Central memory CD8-positive, alpha-beta T cell (primary cell): ENCODE measurements at regions not wholly inside any gene's neighbourhood (a gene's known extent, or its start where the extent isn't known, plus 50 kb on each side); places are given as distances from the start of the nearest gene placed in this dataset.
"Not testable (repeated sequence)": the region's sequence is repeated elsewhere in the genome, so short reads cannot be mapped to it uniquely, and the experiment has no call there.

Source experiments
- ATAC-seq: fragments of 150-1000 bp; cut with Tn5 transposase; replicated peaks from 2 replicates; pipeline ENCODE4 v1.10.0; 2022; ENCODE audit warnings: mild to moderate bottlenecking, moderate FRiP score, moderate number of reproducible peaks; ENCODE audit not compliant: poor library complexity, severe bottlenecking; ENCODE audit errors: extremely low read depth
- DNase-seq, 2 donors: peaks; one replicate each; pipeline ENCODE4 v3.0.0; 2021; ENCODE audit warnings: low spot score in 2 of 2
- H3K27ac Mint-ChIP-seq: one replicate; pipeline ENCODE4 v1.8.0; 2022; ENCODE audit warnings: low read depth, mild to moderate bottlenecking, moderate library complexity, mixed read lengths
- H3K27me3 Mint-ChIP-seq: one replicate; pipeline ENCODE4 v1.8.0; 2022; ENCODE audit warnings: mixed read lengths
- H3K36me3 Mint-ChIP-seq: one replicate; pipeline ENCODE4 v1.8.0; 2022; ENCODE audit warnings: mild to moderate bottlenecking, moderate library complexity, mixed read lengths; ENCODE audit not compliant: insufficient read depth
- H3K4me1 Mint-ChIP-seq: one replicate; pipeline ENCODE4 v1.8.0; 2022; ENCODE audit warnings: mixed read lengths
- H3K4me3 Mint-ChIP-seq: one replicate; pipeline ENCODE4 v1.8.0; 2022; ENCODE audit warnings: mild to moderate bottlenecking, moderate library complexity, mixed read lengths
- H3K9me3 Mint-ChIP-seq: one replicate; pipeline ENCODE4 v1.8.0; 2022; ENCODE audit warnings: mixed read lengths

- not testable (repeated sequence) for H3K27ac Mint-ChIP-seq, DNase-seq, H3K36me3 Mint-ChIP-seq, ATAC-seq, H3K4me1 Mint-ChIP-seq, H3K4me3 Mint-ChIP-seq, H3K9me3 Mint-ChIP-seq
- peaks cover 13% of the 10 kb centered on the region for H3K27me3 Mint-ChIP-seq
Measured at GRCh38 chr20:30518906-30519305, 738.6 kb upstream of the DEFB115 start.

GRCh38 chr20:30521686-30522415 lies 735.6 kb upstream of the DEFB115 start:
- H3K4me1 Mint-ChIP-seq, H3K4me3 Mint-ChIP-seq, H3K27ac Mint-ChIP-seq, H3K27me3 Mint-ChIP-seq, H3K36me3 Mint-ChIP-seq, ATAC-seq, H3K9me3 Mint-ChIP-seq, DNase-seq: not testable (repeated sequence)

GRCh38 chr20:30524155-30524554 lies 733.3 kb upstream of the DEFB115 start:
- not testable (repeated sequence) for H3K9me3 Mint-ChIP-seq, DNase-seq, ATAC-seq, H3K4me3 Mint-ChIP-seq, H3K27ac Mint-ChIP-seq, H3K27me3 Mint-ChIP-seq, H3K36me3 Mint-ChIP-seq, H3K4me1 Mint-ChIP-seq

- not testable (repeated sequence) for H3K9me3 Mint-ChIP-seq, H3K4me3 Mint-ChIP-seq, H3K36me3 Mint-ChIP-seq, DNase-seq, H3K4me1 Mint-ChIP-seq, H3K27ac Mint-ChIP-seq, H3K27me3 Mint-ChIP-seq, ATAC-seq
Measured at GRCh38 chr20:30524761-30525160, 732.7 kb upstream of the DEFB115 start.

GRCh38 chr20:30533653-30534052 lies 723.8 kb upstream of the DEFB115 start:
- H3K9me3 Mint-ChIP-seq, H3K4me3 Mint-ChIP-seq, H3K4me1 Mint-ChIP-seq, DNase-seq, ATAC-seq, H3K36me3 Mint-ChIP-seq, H3K27me3 Mint-ChIP-seq: not testable (repeated sequence)
- H3K27ac Mint-ChIP-seq: peak overlapping the region; percentile 29

GRCh38 chr20:30537459-30537858 lies 720.0 kb upstream of the DEFB115 start:
- DNase-seq, H3K9me3 Mint-ChIP-seq, H3K4me3 Mint-ChIP-seq, H3K4me1 Mint-ChIP-seq, ATAC-seq, H3K27ac Mint-ChIP-seq, H3K36me3 Mint-ChIP-seq, H3K27me3 Mint-ChIP-seq: not testable (repeated sequence)

GRCh38 chr20:30540330-30541069 lies 717.0 kb upstream of the DEFB115 start:
- not testable (repeated sequence) for H3K27ac Mint-ChIP-seq, H3K9me3 Mint-ChIP-seq, H3K4me1 Mint-ChIP-seq, DNase-seq, H3K36me3 Mint-ChIP-seq, ATAC-seq, H3K4me3 Mint-ChIP-seq, H3K27me3 Mint-ChIP-seq

- not testable (repeated sequence) for H3K27ac Mint-ChIP-seq, DNase-seq, H3K4me3 Mint-ChIP-seq, H3K4me1 Mint-ChIP-seq, H3K36me3 Mint-ChIP-seq, H3K27me3 Mint-ChIP-seq, ATAC-seq
- H3K9me3 Mint-ChIP-seq: peaks cover 11% of the 10 kb centered on the region
Measured at GRCh38 chr20:30551236-30551635, 706.2 kb upstream of the DEFB115 start.

GRCh38 chr20:30556797-30557196 lies 700.7 kb upstream of the DEFB115 start:
- H3K4me1 Mint-ChIP-seq, H3K36me3 Mint-ChIP-seq, H3K4me3 Mint-ChIP-seq, H3K9me3 Mint-ChIP-seq, H3K27me3 Mint-ChIP-seq, DNase-seq, ATAC-seq, H3K27ac Mint-ChIP-seq: not testable (repeated sequence)

GRCh38 chr20:30565086-30565485 lies 692.4 kb upstream of the DEFB115 start:
- not testable (repeated sequence) for DNase-seq, H3K27me3 Mint-ChIP-seq, H3K9me3 Mint-ChIP-seq, H3K4me3 Mint-ChIP-seq, H3K27ac Mint-ChIP-seq, H3K4me1 Mint-ChIP-seq, ATAC-seq, H3K36me3 Mint-ChIP-seq

- not testable (repeated sequence) for DNase-seq, H3K36me3 Mint-ChIP-seq, H3K27ac Mint-ChIP-seq, ATAC-seq, H3K4me1 Mint-ChIP-seq, H3K9me3 Mint-ChIP-seq, H3K27me3 Mint-ChIP-seq, H3K4me3 Mint-ChIP-seq
Measured at GRCh38 chr20:30569867-30570266, 687.6 kb upstream of the DEFB115 start.

- H3K36me3 Mint-ChIP-seq, ATAC-seq, H3K9me3 Mint-ChIP-seq, H3K27ac Mint-ChIP-seq, H3K27me3 Mint-ChIP-seq, DNase-seq, H3K4me3 Mint-ChIP-seq, H3K4me1 Mint-ChIP-seq: not testable (repeated sequence)
Measured at GRCh38 chr20:30570622-30571021, 686.8 kb upstream of the DEFB115 start.

GRCh38 chr20:30574337-30574736 lies 683.1 kb upstream of the DEFB115 start:
- not testable (repeated sequence) for ATAC-seq, H3K27ac Mint-ChIP-seq, H3K9me3 Mint-ChIP-seq, H3K4me1 Mint-ChIP-seq, H3K27me3 Mint-ChIP-seq, H3K36me3 Mint-ChIP-seq, H3K4me3 Mint-ChIP-seq, DNase-seq
